Keratinocyte (primary cell): ENCODE measurements at regions not wholly inside any gene's neighbourhood (a gene's known extent, or its start where the extent isn't known, plus 50 kb on each side); places are given as distances from the start of the nearest gene placed in this dataset.

Experiments used
- DNase-seq: peaks from one replicate; pipeline ENCODE4 v3.0.0-alpha.2; 2011; ENCODE audit warnings: low read depth, missing footprints, low spot score
- FAIRE-seq: peaks from 2 replicates; lab custom pipeline; 2011; peaks lifted over from hg19 to GRCh38; lab: Jason Lieb, UNC
- H2AFZ ChIP-seq: 2 replicates; pipeline ENCODE4 v1.6.0; 2012; ENCODE audit warnings: low read length, control low read depth, inconsistent platforms; ENCODE audit not compliant: control insufficient read depth
- H3K27ac ChIP-seq: 2 replicates; pipeline ENCODE4 v1.5.1; 2011; ENCODE audit warnings: low read length; ENCODE audit not compliant: control insufficient read depth, insufficient read depth
- H3K27me3 ChIP-seq: 3 replicates; pipeline ENCODE4 v1.6.0; 2011; ENCODE audit warnings: low read length; ENCODE audit not compliant: control insufficient read depth, insufficient read depth; ENCODE audit errors: extremely low read depth
- H3K36me3 ChIP-seq, 2 experiments: 2 replicates in 1 of 2; 3 replicates in 1 of 2; pipeline ENCODE4 v1.5.1; 2011; ENCODE audit warnings: low read length in 2 of 2, mild to moderate bottlenecking in 1 of 2; ENCODE audit not compliant: control insufficient read depth in 2 of 2, insufficient read depth in 2 of 2; ENCODE audit errors: extremely low read depth in 1 of 2
- H3K4me1 ChIP-seq: 3 replicates; pipeline ENCODE4 v1.5.1; 2011; ENCODE audit warnings: low read length; ENCODE audit not compliant: control insufficient read depth, insufficient read depth; ENCODE audit errors: extremely low read depth
- H3K4me2 ChIP-seq: 3 replicates; pipeline ENCODE4 v1.6.0; 2011; ENCODE audit warnings: low read depth, low read length; ENCODE audit not compliant: control insufficient read depth, insufficient read depth; ENCODE audit errors: extremely low read depth
- H3K4me3 ChIP-seq, 3 experiments: fragments of 200-600 bp in 1 of 3; sonication (generic) in 1 of 3; 2 replicates in 2 of 3; 3 replicates in 1 of 3; pipeline ENCODE4 v1.5.1; 2011 to 2016; ENCODE audit warnings: low read length in 3 of 3, mild to moderate bottlenecking in 3 of 3, control low read depth in 2 of 3, inconsistent platforms in 1 of 3, low read depth in 1 of 3, mixed read lengths in 1 of 3, mixed run types in 1 of 3, moderate library complexity in 1 of 3; ENCODE audit not compliant: control insufficient read depth in 2 of 3, insufficient read depth in 2 of 3; ENCODE audit errors: extremely low read depth in 1 of 3
- H3K79me2 ChIP-seq: 2 replicates; pipeline ENCODE4 v1.6.0; 2012; ENCODE audit warnings: low read length; ENCODE audit not compliant: control insufficient read depth, insufficient read depth
- H3K9ac ChIP-seq: 3 replicates; pipeline ENCODE4 v1.6.0; 2011; ENCODE audit warnings: low read length; ENCODE audit not compliant: control insufficient read depth, insufficient read depth; ENCODE audit errors: extremely low read depth
- H3K9me1 ChIP-seq: 3 replicates; pipeline ENCODE4 v1.6.0; 2011; ENCODE audit warnings: low read length; ENCODE audit not compliant: control insufficient read depth, insufficient read depth; ENCODE audit errors: extremely low read depth
- H3K9me3 ChIP-seq: 2 replicates; pipeline ENCODE4 v1.5.1; 2012; ENCODE audit warnings: low read depth, low read length; ENCODE audit not compliant: control insufficient read depth
- H4K20me1 ChIP-seq: 3 replicates; pipeline ENCODE4 v1.6.0; 2011; ENCODE audit warnings: low read length; ENCODE audit not compliant: control insufficient read depth, insufficient read depth; ENCODE audit errors: extremely low read depth
- EZH2 ChIP-seq: IDR thresholded peaks from one replicate; pipeline ENCODE4 v1.6.1; 2012; ENCODE audit warnings: inconsistent platforms, mild to moderate bottlenecking, low read length, moderate library complexity
- dilution Hi-C: fragments of 300-500 bp; cut with MboI; formaldehyde crosslinking; loops from one replicate; pipeline ENCODE4 v1.7.0; 2020; ENCODE audit warnings: low sequenced_read_pairs; ENCODE audit not compliant: extremely low pct_ligation_motif_present
- TF ChIP-seq, protein P1 (sequence below), 3 experiments: IDR thresholded peaks in 1 of 3; conservative IDR thresholded peaks in 1 of 3; optimal IDR thresholded peaks in 1 of 3; 2 replicates in 2 of 3; 3 replicates in 1 of 3; pipeline versions ENCODE3 to v1.5.1; 2011; ENCODE audit warnings: low read length in 3 of 3, mild to moderate bottlenecking in 3 of 3, moderate library complexity in 2 of 3, control low read depth in 1 of 3, inconsistent platforms in 1 of 3; ENCODE audit not compliant: insufficient read depth in 2 of 3; ENCODE audit errors: extremely low read depth in 1 of 3

DNA sequence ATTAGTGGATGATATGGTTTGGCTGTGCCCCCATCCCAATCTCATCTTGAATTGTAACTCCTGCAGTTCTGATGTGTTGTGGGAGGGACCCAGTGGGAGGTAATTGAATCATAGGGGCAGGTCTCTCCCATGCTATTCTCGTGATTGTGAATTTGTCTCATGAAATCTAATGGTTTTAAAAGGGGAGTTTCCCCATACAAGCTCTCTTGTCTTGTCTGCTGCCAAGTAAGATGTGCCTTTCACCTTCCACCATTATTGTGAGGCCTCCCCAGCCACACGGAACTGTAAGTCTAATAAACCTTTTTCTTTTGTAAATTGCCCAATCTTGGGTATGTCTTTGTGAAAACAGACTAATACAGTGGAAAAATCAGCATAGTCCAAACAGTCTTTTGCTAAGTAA, 235.5 kb downstream of the TMEM161B start:
- FAIRE-seq: no peak
- H3K27me3 ChIP-seq: no peaks in the 10 kb centered on the region
- no peaks in the 10 kb centered on the region for H3K9me1 ChIP-seq
- no peaks in the 10 kb centered on the region for H3K79me2 ChIP-seq
- H3K4me2 ChIP-seq: no peak overlapping the region
- no peak overlapping the region for H3K9ac ChIP-seq
- no peaks in the 10 kb centered on the region for H3K36me3 ChIP-seq
- H3K27ac ChIP-seq: no peak overlapping the region
- no peak overlapping the region for H3K4me3 ChIP-seq
- no peaks in the 10 kb centered on the region for H4K20me1 ChIP-seq
- no peaks in the 10 kb centered on the region for H3K9me3 ChIP-seq
- no peak for DNase-seq
- H2AFZ ChIP-seq: no peak overlapping the region
- dilution Hi-C loops: no loop called here
- no peaks in the 10 kb centered on the region for H3K4me1 ChIP-seq
- TF ChIP-seq, protein P1, sequence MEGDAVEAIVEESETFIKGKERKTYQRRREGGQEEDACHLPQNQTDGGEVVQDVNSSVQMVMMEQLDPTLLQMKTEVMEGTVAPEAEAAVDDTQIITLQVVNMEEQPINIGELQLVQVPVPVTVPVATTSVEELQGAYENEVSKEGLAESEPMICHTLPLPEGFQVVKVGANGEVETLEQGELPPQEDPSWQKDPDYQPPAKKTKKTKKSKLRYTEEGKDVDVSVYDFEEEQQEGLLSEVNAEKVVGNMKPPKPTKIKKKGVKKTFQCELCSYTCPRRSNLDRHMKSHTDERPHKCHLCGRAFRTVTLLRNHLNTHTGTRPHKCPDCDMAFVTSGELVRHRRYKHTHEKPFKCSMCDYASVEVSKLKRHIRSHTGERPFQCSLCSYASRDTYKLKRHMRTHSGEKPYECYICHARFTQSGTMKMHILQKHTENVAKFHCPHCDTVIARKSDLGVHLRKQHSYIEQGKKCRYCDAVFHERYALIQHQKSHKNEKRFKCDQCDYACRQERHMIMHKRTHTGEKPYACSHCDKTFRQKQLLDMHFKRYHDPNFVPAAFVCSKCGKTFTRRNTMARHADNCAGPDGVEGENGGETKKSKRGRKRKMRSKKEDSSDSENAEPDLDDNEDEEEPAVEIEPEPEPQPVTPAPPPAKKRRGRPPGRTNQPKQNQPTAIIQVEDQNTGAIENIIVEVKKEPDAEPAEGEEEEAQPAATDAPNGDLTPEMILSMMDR (optimal IDR thresholded peaks at IDR 0.05 in 1 of 3, IDR thresholded peaks at IDR 0.05 in 1 of 3, conservative IDR thresholded peaks at IDR 0.05 in 1 of 3; ENCODE audit: extremely low read depth in 1 of 3, insufficient read depth in 2 of 3, low read length in 3 of 3): no peak
- TF ChIP-seq EZH2: no peak

DNA sequence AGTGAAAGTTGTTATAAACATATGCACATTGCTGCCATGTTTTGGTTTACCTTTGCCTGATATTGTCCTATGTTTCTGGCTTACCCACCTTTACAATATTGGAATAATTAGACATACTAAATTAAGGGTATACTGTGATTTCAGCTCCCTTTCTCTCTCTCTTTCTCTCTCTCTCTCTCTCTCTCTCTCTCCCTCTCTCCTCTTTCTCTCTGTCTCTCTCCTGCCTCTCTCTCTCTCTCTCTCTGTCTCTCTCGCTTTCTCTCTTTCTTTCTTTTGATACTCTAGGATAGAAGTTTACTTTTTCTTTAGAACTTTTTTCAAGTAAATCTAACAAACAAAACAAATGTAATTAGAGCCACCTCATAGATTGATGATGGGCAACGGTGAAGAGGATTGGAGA, 239.6 kb downstream of the TMEM161B start:
- Histone ChIP-seq H3K4me1 (no peaks in the 10 kb centered on the region), H3K4me2 (no peak overlapping the region), H3K27me3 (no peaks in the 10 kb centered on the region), H2AFZ (no peak overlapping the region), H3K9me1 (no peaks in the 10 kb centered on the region), H3K9ac (no peak overlapping the region), H4K20me1 (no peaks in the 10 kb centered on the region), H3K27ac (no peak overlapping the region), H3K9me3 (no peaks in the 10 kb centered on the region), H3K4me3 (no peak overlapping the region), H3K36me3 (no peaks in the 10 kb centered on the region), H3K79me2 (no peaks in the 10 kb centered on the region)
- FAIRE-seq (no peak), DNase-seq (no peak)
- dilution Hi-C loops: no loop called here
- TF ChIP-seq, protein P1 (optimal IDR thresholded peaks at IDR 0.05 in 1 of 3, IDR thresholded peaks at IDR 0.05 in 1 of 3, conservative IDR thresholded peaks at IDR 0.05 in 1 of 3; ENCODE audit: extremely low read depth in 1 of 3, insufficient read depth in 2 of 3, low read length in 3 of 3): no peak
- no peak for TF ChIP-seq EZH2
